ENCODE measurements at regions not wholly inside any gene's neighbourhood (a gene's known extent, or its start where the extent isn't known, plus 50 kb on each side); places are given as distances from the start of the nearest gene placed in this dataset.
A peak's percentile ranks its signal among the peaks of the same experiment; 100 is the strongest.

- peaks cover 0 to 4% (median 0%) of the 10 kb centered on the region in 3 donors for H3K4me1 ChIP-seq
- 50 to 63% methylated on average over 1 of the region's 1 CpG for WGBS, 2 donors (ENCODE audit: low coverage in 1 of 2)
- TF ChIP-seq EP300 (IDR thresholded peaks at IDR 0.05) (no peak), CTCF (IDR thresholded peaks at IDR 0.05) (no peak), POLR2AphosphoS5 (IDR thresholded peaks at IDR 0.05) (no peak), POLR2A (IDR thresholded peaks at IDR 0.05) (no peak)
- H3K9me3 ChIP-seq: no peaks in the 10 kb centered on the region
- H3K27me3 ChIP-seq: no peaks in the 10 kb centered on the region
- no peak for ATAC-seq
- no peak overlapping the region for H3K27ac ChIP-seq
- H3K36me3 ChIP-seq: no peaks in the 10 kb centered on the region
- no peak overlapping the region for H3K4me3 ChIP-seq
These were observed 126.4 kb upstream of the ZNF366 start for GRCh38 chr5:72633649-72634048.

GRCh38 chr5:72633041-72633445, 125.8 kb upstream of the ZNF366 start:
- TF ChIP-seq EP300 (IDR thresholded peaks at IDR 0.05) (no peak), POLR2AphosphoS5 (IDR thresholded peaks at IDR 0.05) (no peak), POLR2A (IDR thresholded peaks at IDR 0.05) (no peak), CTCF (IDR thresholded peaks at IDR 0.05) (no peak)
- Histone ChIP-seq H3K27ac (no peak overlapping the region), H3K9me3 (no peaks in the 10 kb centered on the region), H3K27me3 (no peaks in the 10 kb centered on the region), H3K4me3 (no peak overlapping the region), H3K4me1 (peaks cover 0 to 4% (median 0%) of the 10 kb centered on the region in 3 donors), H3K36me3 (no peaks in the 10 kb centered on the region)
- peak; percentile 78 for ATAC-seq
- WGBS, 2 donors (ENCODE audit: low coverage in 1 of 2): 64% methylated on average over 2 of the region's 2 CpGs; no CpG with 5 or more reads in 1 of the 2 donors

- Histone ChIP-seq H3K27ac (no peak overlapping the region), H3K4me1 (peaks cover 0 to 4% (median 0%) of the 10 kb centered on the region in 3 donors), H3K27me3 (no peaks in the 10 kb centered on the region), H3K9me3 (no peaks in the 10 kb centered on the region), H3K4me3 (no peak overlapping the region), H3K36me3 (no peaks in the 10 kb centered on the region)
- no peak for ATAC-seq
- 95 to 97% methylated on average over 6 of the region's 6 CpGs for WGBS, 2 donors (ENCODE audit: low coverage in 1 of 2)
- TF ChIP-seq POLR2AphosphoS5 (IDR thresholded peaks at IDR 0.05) (no peak), EP300 (IDR thresholded peaks at IDR 0.05) (no peak), POLR2A (IDR thresholded peaks at IDR 0.05) (no peak), CTCF (IDR thresholded peaks at IDR 0.05) (no peak)
These were observed 123.5 kb upstream of the ZNF366 start for GRCh38 chr5:72630721-72631120.

- H3K4me1 ChIP-seq: peaks cover 0 to 6% (median 0%) of the 10 kb centered on the region in 3 donors
- no peak overlapping the region for H3K27ac ChIP-seq
- H3K4me3 ChIP-seq: no peak overlapping the region
- WGBS, 2 donors (ENCODE audit: low coverage in 1 of 2): 89 to 100% methylated on average over 1 to 2 of the region's 2 CpGs
- no peaks in the 10 kb centered on the region for H3K9me3 ChIP-seq
- ATAC-seq: no peak
- H3K36me3 ChIP-seq: no peaks in the 10 kb centered on the region
- no peaks in the 10 kb centered on the region for H3K27me3 ChIP-seq
- TF ChIP-seq POLR2A (IDR thresholded peaks at IDR 0.05) (no peak), EP300 (IDR thresholded peaks at IDR 0.05) (no peak), POLR2AphosphoS5 (IDR thresholded peaks at IDR 0.05) (no peak), CTCF (IDR thresholded peaks at IDR 0.05) (no peak)
These were observed 122.9 kb upstream of the ZNF366 start for GRCh38 chr5:72630081-72630480.

GRCh38 chr5:72628771-72629371, 121.7 kb upstream of the ZNF366 start:
- no peak overlapping the region for H3K4me3 ChIP-seq
- no peak for TF ChIP-seq EP300 (IDR thresholded peaks at IDR 0.05)
- no peak for TF ChIP-seq POLR2A (IDR thresholded peaks at IDR 0.05)
- no peak for TF ChIP-seq CTCF (IDR thresholded peaks at IDR 0.05)
- no peak for TF ChIP-seq POLR2AphosphoS5 (IDR thresholded peaks at IDR 0.05)
- no peak for ATAC-seq
- peaks cover 0 to 14% (median 0%) of the 10 kb centered on the region in 3 donors for H3K4me1 ChIP-seq
- no peaks in the 10 kb centered on the region for H3K27me3 ChIP-seq
- H3K27ac ChIP-seq: no peak overlapping the region
- 23 to 54% methylated on average over 2 of the region's 2 CpGs for WGBS, 2 donors (ENCODE audit: low coverage in 1 of 2)
- H3K9me3 ChIP-seq: no peaks in the 10 kb centered on the region
- H3K36me3 ChIP-seq: no peaks in the 10 kb centered on the region

Measured in gastroesophageal sphincter (tissue), 4 donors.